Fibroblast of the aortic adventitia (primary cell): ENCODE measurements at regions not wholly inside any gene's neighbourhood (a gene's known extent, or its start where the extent isn't known, plus 50 kb on each side); places are given as distances from the start of the nearest gene placed in this dataset.

ENCODE experiments used
- DNase-seq: peaks from one replicate; pipeline ENCODE4 v3.0.0-alpha.2; 2010; ENCODE audit warnings: low read depth
- H3K4me3 ChIP-seq: 2 replicates; pipeline ENCODE4 v1.5.1; 2011; ENCODE audit warnings: low read depth, mild to moderate bottlenecking, control low read depth, low read length, moderate library complexity
- CTCF ChIP-seq: IDR thresholded peaks from 2 replicates; pipeline ENCODE4 v1.5.1; 2011; ENCODE audit warnings: mild to moderate bottlenecking, low read length, control low read depth, inconsistent platforms; ENCODE audit not compliant: insufficient read depth

- no peak for DNase-seq
- H3K4me3 ChIP-seq, result no peak overlapping the region
- no peak for TF ChIP-seq CTCF
Observed at GRCh38 chr6:50123688-50124087, 74.0 kb upstream of the DEFB112 start.

GRCh38 chr6:50124572-50124971 lies 74.8 kb upstream of the DEFB112 start:
- no peak for TF ChIP-seq CTCF
- no peak overlapping the region for H3K4me3 ChIP-seq
- no peak for DNase-seq

GRCh38 chr6:50128420-50129005 lies 78.8 kb upstream of the DEFB112 start:
- DNase-seq, result peak; percentile 37
- no peak overlapping the region for H3K4me3 ChIP-seq
- TF ChIP-seq CTCF, result peak; percentile 38

GRCh38 chr6:50135968-50136367 lies 86.2 kb upstream of the DEFB112 start:
- no peak overlapping the region for H3K4me3 ChIP-seq
- no peak for TF ChIP-seq CTCF
- no peak for DNase-seq

- no peak for DNase-seq
- no peak for TF ChIP-seq CTCF
- no peak overlapping the region for H3K4me3 ChIP-seq
Observed at GRCh38 chr6:50141100-50141499, 91.4 kb upstream of the DEFB112 start.

GRCh38 chr6:50143011-50143719 lies 93.4 kb upstream of the DEFB112 start:
- DNase-seq, result no peak
- H3K4me3 ChIP-seq, result no peak overlapping the region
- TF ChIP-seq CTCF, result no peak
